MM.1S (cell line): ENCODE measurements at regions not wholly inside any gene's neighbourhood (a gene's known extent, or its start where the extent isn't known, plus 50 kb on each side); places are given as distances from the start of the nearest gene placed in this dataset.

Experiments
- EZH2 ChIP-seq: fragments of 300-600 bp; sonication (generic); optimal IDR thresholded peaks from 2 replicates; pipeline ENCODE3; 2017; ENCODE audit warnings: low read depth, mild to moderate bottlenecking, antibody characterized with exemption, low read length, mixed read lengths
- TF ChIP-seq, protein P1 (sequence below): fragments of 300-600 bp; sonication (generic); IDR thresholded peaks from 2 replicates; pipeline ENCODE4 v1.5.1; 2016; ENCODE audit warnings: antibody characterized with exemption, low read length, mixed read lengths

GRCh38 chr3:502486-502885 is 305.9 kb downstream of the CHL1 start:
- TF ChIP-seq, protein P1, sequence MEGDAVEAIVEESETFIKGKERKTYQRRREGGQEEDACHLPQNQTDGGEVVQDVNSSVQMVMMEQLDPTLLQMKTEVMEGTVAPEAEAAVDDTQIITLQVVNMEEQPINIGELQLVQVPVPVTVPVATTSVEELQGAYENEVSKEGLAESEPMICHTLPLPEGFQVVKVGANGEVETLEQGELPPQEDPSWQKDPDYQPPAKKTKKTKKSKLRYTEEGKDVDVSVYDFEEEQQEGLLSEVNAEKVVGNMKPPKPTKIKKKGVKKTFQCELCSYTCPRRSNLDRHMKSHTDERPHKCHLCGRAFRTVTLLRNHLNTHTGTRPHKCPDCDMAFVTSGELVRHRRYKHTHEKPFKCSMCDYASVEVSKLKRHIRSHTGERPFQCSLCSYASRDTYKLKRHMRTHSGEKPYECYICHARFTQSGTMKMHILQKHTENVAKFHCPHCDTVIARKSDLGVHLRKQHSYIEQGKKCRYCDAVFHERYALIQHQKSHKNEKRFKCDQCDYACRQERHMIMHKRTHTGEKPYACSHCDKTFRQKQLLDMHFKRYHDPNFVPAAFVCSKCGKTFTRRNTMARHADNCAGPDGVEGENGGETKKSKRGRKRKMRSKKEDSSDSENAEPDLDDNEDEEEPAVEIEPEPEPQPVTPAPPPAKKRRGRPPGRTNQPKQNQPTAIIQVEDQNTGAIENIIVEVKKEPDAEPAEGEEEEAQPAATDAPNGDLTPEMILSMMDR = no peak
- no peak for TF ChIP-seq EZH2
